B cell (primary cell): ENCODE measurements at regions not wholly inside any gene's neighbourhood (a gene's known extent, or its start where the extent isn't known, plus 50 kb on each side); places are given as distances from the start of the nearest gene placed in this dataset.

Experiments used
- ATAC-seq: fragments of 200-7000 bp; cut with Tn5 transposase; one replicate; pipeline ENCODE4 v1.10.0; 2021; ENCODE audit warnings: low read depth, mild to moderate bottlenecking, moderate number of reproducible peaks, moderate library complexity
- CTCF ChIA-PET: fragments of 350-600 bp; sonication (Branson Sonifier 250); formaldehyde crosslinking; loops from one replicate; lab custom pipeline; 2021; ENCODE audit warnings: antibody characterized with exemption, inconsistent platforms; lab: Charles Lee
- POLR2A ChIA-PET: fragments of 350-600 bp; sonication (Branson Sonifier 250); formaldehyde crosslinking; loops from one replicate; lab custom pipeline; 2021; ENCODE audit warnings: antibody characterized with exemption; lab: Charles Lee
- DNase-seq: peaks from one replicate; pipeline ENCODE4 v3.0.0; 2013
- H2AFZ ChIP-seq: 2 replicates; pipeline ENCODE4 v1.6.1; 2012; ENCODE audit warnings: mild to moderate bottlenecking, low read depth, low read length; ENCODE audit not compliant: insufficient read depth, poor library complexity, severe bottlenecking
- H3K27ac ChIP-seq, 2 donors: 1 replicate in 1 of 2; 2 replicates in 1 of 2; pipeline ENCODE4 v1.5.1; 2012 to 2013; ENCODE audit warnings: low read length in 2 of 2, mild to moderate bottlenecking in 2 of 2, moderate library complexity in 1 of 2
- H3K27me3 ChIP-seq, 4 experiments: fragments of 200-600 bp in 1 of 4; sonication (generic) in 1 of 4; replicated peaks in 1 of 4; 1 replicate in 2 of 4; 2 replicates in 2 of 4; pipeline versions ENCODE4 v1.6.1 to v1.7.0; 2013 to 2016; ENCODE audit warnings: low read length in 3 of 4, mild to moderate bottlenecking in 2 of 4, mixed read lengths in 1 of 4, moderate library complexity in 1 of 4; ENCODE audit not compliant: insufficient read depth in 4 of 4, control insufficient read depth in 3 of 4; ENCODE audit errors: control extremely low read depth in 1 of 4
- H3K36me3 ChIP-seq, 2 experiments: replicated peaks in 1 of 2; 1 replicate in 1 of 2; 2 replicates in 1 of 2; pipeline versions ENCODE4 v1.6.1 to v1.7.1; 2013; ENCODE audit warnings: low read length in 1 of 2; ENCODE audit not compliant: insufficient read depth in 2 of 2, control insufficient read depth in 1 of 2; ENCODE audit errors: control extremely low read depth in 1 of 2, extremely low read depth in 1 of 2
- H3K4me1 ChIP-seq, 2 donors: fragments of 200-600 bp in 1 of 2; sonication (generic) in 1 of 2; 1 replicate in 1 of 2; 2 replicates in 1 of 2; pipeline versions ENCODE4 v1.5.1 to v1.6.1; 2013 to 2017; ENCODE audit warnings: low read length in 2 of 2; ENCODE audit not compliant: control insufficient read depth in 2 of 2, insufficient read depth in 2 of 2
- H3K4me2 ChIP-seq: replicated peaks from 2 replicates; pipeline ENCODE3; 2012; ENCODE audit warnings: mild to moderate bottlenecking, low read depth, low read length; ENCODE audit not compliant: poor library complexity, severe bottlenecking
- H3K4me3 ChIP-seq, 5 experiments: fragments of 200-600 bp in 1 of 5; sonication (generic) in 1 of 5; 1 replicate in 3 of 5; 2 replicates in 2 of 5; pipeline versions ENCODE4 v1.5.1 to v1.7.0; 2011 to 2016; ENCODE audit warnings: low read length in 4 of 5, mild to moderate bottlenecking in 4 of 5, low read depth in 2 of 5, control low read depth in 1 of 5, moderate library complexity in 1 of 5; ENCODE audit not compliant: insufficient read depth in 1 of 5; ENCODE audit errors: control extremely low read depth in 1 of 5, extremely low read depth in 1 of 5
- H3K79me2 ChIP-seq: fragments of 200-600 bp; sonication (generic); one replicate; pipeline ENCODE4 v1.6.0; 2016; ENCODE audit warnings: low read length; ENCODE audit not compliant: control insufficient read depth, insufficient read depth
- H3K9ac ChIP-seq: fragments of 200-600 bp; sonication (generic); 2 replicates; pipeline ENCODE4 v1.6.1; 2017; ENCODE audit warnings: mild to moderate bottlenecking, low read length, moderate library complexity
- H3K9me3 ChIP-seq, 3 donors: one replicate each; pipeline versions ENCODE4 v1.6.1 to v1.7.1; 2013; ENCODE audit warnings: low read length in 2 of 3; ENCODE audit not compliant: control insufficient read depth in 2 of 3, insufficient read depth in 1 of 3; ENCODE audit errors: control extremely low read depth in 1 of 3
- H4K20me1 ChIP-seq: 2 replicates; pipeline ENCODE4 v1.6.0; 2012; ENCODE audit warnings: mild to moderate bottlenecking, low read length; ENCODE audit not compliant: insufficient read depth, control insufficient read depth, poor library complexity, severe bottlenecking
- H3K27ac Mint-ChIP-seq: one replicate; pipeline ENCODE4 v1.8.0; 2021; ENCODE audit warnings: mixed read lengths
- H3K27me3 Mint-ChIP-seq: one replicate; pipeline ENCODE4 v1.8.0; 2021; ENCODE audit warnings: mixed read lengths
- H3K4me1 Mint-ChIP-seq: one replicate; pipeline ENCODE4 v1.8.0; 2021; ENCODE audit warnings: mixed read lengths
- H3K4me3 Mint-ChIP-seq: one replicate; pipeline ENCODE4 v1.8.0; 2021; ENCODE audit warnings: mixed read lengths
- H3K9me3 Mint-ChIP-seq: one replicate; pipeline ENCODE4 v1.8.0; 2022; ENCODE audit warnings: mixed read lengths; ENCODE audit not compliant: insufficient read depth
- EZH2 ChIP-seq: IDR thresholded peaks from 2 replicates; pipeline ENCODE4 v1.6.1; 2012; ENCODE audit warnings: borderline replicate concordance, low read depth, mild to moderate bottlenecking, moderate library complexity, low read length; ENCODE audit not compliant: insufficient read depth, poor library complexity, severe bottlenecking
- WGBS: methylation state at CpG from one replicate; pipeline ENCODE4 v1.1.5; 2013; ENCODE audit warnings: missing lambda C conversion rate; ENCODE audit not compliant: insufficient coverage; 5-methylcytosine and 5-hydroxymethylcytosine counted together
- intact Hi-C: fragments of 100-400 bp; cut with micrococcal nuclease; formaldehyde crosslinking; loops from one replicate; pipeline ENCODE4 v1.10.0; 2022
- TF ChIP-seq, protein P1 (sequence below): fragments of 200-600 bp; IDR thresholded peaks from one replicate; pipeline ENCODE4 v1.8.0; 2022; ENCODE audit warnings: antibody characterized with exemption, mild to moderate bottlenecking

DNA sequence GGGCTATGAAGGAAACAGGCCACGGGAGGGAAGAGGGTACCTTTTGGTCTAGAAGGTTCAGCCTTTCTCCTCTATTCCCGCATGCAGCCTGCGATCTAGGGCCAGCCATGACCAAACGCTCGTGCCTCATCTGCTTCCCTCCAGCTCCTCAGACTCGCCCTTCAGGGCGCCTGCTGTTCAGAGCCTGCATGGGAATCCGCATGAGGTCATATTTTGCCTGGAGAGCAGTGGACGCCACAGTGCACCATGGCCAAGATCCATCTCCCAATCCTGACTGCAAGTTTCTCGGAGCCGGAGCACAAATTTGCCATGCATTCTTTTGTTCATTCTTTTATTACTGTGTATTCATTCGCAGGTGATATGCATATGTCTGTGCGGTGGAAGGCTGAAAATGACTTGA, 608.1 kb downstream of the QKI start:
- Histone ChIP-seq H3K9me3 (peaks cover 0 to 8% (median 0%) of the 10 kb centered on the region in 3 donors), H3K4me3 (no peak overlapping the region), H4K20me1 (no peaks in the 10 kb centered on the region), H2AFZ (no peak overlapping the region), H3K27me3 (no peaks in the 10 kb centered on the region), H3K27ac (no peak overlapping the region), H3K9ac (no peak overlapping the region), H3K4me2 (no peak overlapping the region), H3K79me2 (no peaks in the 10 kb centered on the region), H3K36me3 (no peaks in the 10 kb centered on the region), H3K4me1 (no peaks in the 10 kb centered on the region)
- intact Hi-C loops: no loop called here
- H3K4me3 Mint-ChIP-seq: no peak overlapping the region
- no peak overlapping the region for H3K27ac Mint-ChIP-seq
- no peaks in the 10 kb centered on the region for H3K9me3 Mint-ChIP-seq
- H3K27me3 Mint-ChIP-seq: peaks cover 5% of the 10 kb centered on the region
- TF ChIP-seq, protein P1, sequence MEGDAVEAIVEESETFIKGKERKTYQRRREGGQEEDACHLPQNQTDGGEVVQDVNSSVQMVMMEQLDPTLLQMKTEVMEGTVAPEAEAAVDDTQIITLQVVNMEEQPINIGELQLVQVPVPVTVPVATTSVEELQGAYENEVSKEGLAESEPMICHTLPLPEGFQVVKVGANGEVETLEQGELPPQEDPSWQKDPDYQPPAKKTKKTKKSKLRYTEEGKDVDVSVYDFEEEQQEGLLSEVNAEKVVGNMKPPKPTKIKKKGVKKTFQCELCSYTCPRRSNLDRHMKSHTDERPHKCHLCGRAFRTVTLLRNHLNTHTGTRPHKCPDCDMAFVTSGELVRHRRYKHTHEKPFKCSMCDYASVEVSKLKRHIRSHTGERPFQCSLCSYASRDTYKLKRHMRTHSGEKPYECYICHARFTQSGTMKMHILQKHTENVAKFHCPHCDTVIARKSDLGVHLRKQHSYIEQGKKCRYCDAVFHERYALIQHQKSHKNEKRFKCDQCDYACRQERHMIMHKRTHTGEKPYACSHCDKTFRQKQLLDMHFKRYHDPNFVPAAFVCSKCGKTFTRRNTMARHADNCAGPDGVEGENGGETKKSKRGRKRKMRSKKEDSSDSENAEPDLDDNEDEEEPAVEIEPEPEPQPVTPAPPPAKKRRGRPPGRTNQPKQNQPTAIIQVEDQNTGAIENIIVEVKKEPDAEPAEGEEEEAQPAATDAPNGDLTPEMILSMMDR: no peak
- no peak for TF ChIP-seq EZH2
- CTCF ChIA-PET: no interaction called here
- H3K4me1 Mint-ChIP-seq: no peaks in the 10 kb centered on the region
- 92% methylated on average over 8 of the region's 13 CpGs for WGBS
- no peak for ATAC-seq
- DNase-seq: no peak
- POLR2A ChIA-PET: no interaction called here

DNA sequence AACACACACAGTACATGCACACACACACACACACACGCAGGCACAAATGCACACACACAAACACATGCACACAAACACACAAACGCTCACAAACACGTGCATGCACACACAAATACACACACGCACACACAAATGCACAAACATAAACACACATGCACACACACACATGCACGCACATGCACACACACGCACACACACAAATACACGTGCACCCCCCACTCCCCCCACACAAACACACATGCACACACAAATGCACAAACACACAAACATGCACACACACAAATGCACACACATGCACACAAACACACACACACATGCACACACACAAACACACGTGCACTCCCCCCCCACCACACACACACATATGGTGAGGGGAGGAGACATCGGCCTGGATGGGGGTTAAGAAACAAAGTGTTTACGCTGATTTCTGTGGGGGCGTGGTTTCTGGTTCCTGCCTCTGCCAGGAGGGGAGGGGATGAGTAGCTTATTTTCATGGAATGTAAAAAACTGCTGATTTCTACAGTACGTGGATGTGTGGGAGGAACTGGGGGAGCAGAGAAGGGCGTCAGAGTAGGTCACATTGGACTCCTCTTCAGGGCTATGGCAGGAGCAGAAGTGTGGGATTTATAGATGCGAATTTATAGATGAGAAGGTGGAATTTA, 607.2 kb downstream of the QKI start:
- Histone ChIP-seq H3K36me3 (no peaks in the 10 kb centered on the region), H2AFZ (no peak overlapping the region), H3K4me3 (no peak overlapping the region), H3K9me3 (peaks cover 0 to 8% (median 0%) of the 10 kb centered on the region in 3 donors), H3K4me2 (no peak overlapping the region), H3K27me3 (no peaks in the 10 kb centered on the region), H3K27ac (no peak overlapping the region), H3K79me2 (no peaks in the 10 kb centered on the region), H3K9ac (no peak overlapping the region), H4K20me1 (no peaks in the 10 kb centered on the region), H3K4me1 (no peaks in the 10 kb centered on the region)
- DNase-seq: no peak
- no peak for ATAC-seq
- Mint-ChIP-seq H3K27ac (no peak overlapping the region), H3K4me1 (no peaks in the 10 kb centered on the region), H3K4me3 (no peak overlapping the region), H3K9me3 (no peaks in the 10 kb centered on the region), H3K27me3 (peaks cover 5% of the 10 kb centered on the region)
- 67% methylated on average over 11 of the region's 14 CpGs for WGBS
- ChIA-PET POLR2A (no interaction called here), CTCF (no interaction called here)
- intact Hi-C loops: no loop called here
- no peak for TF ChIP-seq EZH2
